ENCODE measurements at regions not wholly inside any gene's neighbourhood (a gene's known extent, or its start where the extent isn't known, plus 50 kb on each side); places are given as distances from the start of the nearest gene placed in this dataset.

DNA sequence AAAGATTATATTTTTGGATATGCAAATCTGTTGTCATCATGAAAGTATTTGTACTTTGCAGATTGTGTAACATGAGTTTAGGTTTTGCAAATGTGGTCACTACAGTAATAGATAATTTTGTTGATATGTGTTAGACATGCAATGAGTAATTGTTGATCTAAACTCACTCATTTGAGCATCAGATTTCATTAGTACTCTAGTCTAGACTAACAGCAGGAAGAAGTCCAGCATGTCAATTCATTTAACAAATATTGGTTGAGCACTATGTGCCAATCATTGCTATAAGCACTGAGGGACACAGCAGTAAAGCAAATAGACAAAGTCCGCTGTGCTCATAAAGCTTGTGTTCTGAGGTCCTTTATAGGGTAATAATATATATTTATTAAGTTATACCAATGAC lies 350.0 kb downstream of the USP25 start:
- TF ChIP-seq POLR2A (IDR thresholded peaks at IDR 0.05) = no peak
- TF ChIP-seq, protein P1, sequence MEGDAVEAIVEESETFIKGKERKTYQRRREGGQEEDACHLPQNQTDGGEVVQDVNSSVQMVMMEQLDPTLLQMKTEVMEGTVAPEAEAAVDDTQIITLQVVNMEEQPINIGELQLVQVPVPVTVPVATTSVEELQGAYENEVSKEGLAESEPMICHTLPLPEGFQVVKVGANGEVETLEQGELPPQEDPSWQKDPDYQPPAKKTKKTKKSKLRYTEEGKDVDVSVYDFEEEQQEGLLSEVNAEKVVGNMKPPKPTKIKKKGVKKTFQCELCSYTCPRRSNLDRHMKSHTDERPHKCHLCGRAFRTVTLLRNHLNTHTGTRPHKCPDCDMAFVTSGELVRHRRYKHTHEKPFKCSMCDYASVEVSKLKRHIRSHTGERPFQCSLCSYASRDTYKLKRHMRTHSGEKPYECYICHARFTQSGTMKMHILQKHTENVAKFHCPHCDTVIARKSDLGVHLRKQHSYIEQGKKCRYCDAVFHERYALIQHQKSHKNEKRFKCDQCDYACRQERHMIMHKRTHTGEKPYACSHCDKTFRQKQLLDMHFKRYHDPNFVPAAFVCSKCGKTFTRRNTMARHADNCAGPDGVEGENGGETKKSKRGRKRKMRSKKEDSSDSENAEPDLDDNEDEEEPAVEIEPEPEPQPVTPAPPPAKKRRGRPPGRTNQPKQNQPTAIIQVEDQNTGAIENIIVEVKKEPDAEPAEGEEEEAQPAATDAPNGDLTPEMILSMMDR (IDR thresholded peaks at IDR 0.05 in 4 of 5, conservative IDR thresholded peaks at IDR 0.05 in 1 of 5) = no peak

Measured in gastrocnemius medialis (tissue), 4 donors.